Activated CD4-positive, CD25-positive, alpha-beta regulatory T cell (primary cell): ENCODE measurements at regions not wholly inside any gene's neighbourhood (a gene's known extent, or its start where the extent isn't known, plus 50 kb on each side); places are given as distances from the start of the nearest gene placed in this dataset.

Source experiments
- DNase-seq, 4 experiments: peaks; one replicate each; lab custom pipeline; 2025; lab: John Stamatoyannopoulos, UW

- DNase-seq = no peak
Measured at GRCh38 chr13:21822029-21822428, 151.2 kb downstream of the FGF9 start.

- DNase-seq = no peak
Measured at GRCh38 chr13:21823416-21823815, 152.5 kb downstream of the FGF9 start.

- DNase-seq = no peak
Measured at GRCh38 chr13:21823949-21824348, 153.1 kb downstream of the FGF9 start.

- DNase-seq = no peak
Measured at GRCh38 chr13:21825186-21825585, 154.3 kb downstream of the FGF9 start.

GRCh38 chr13:21825801-21826200 is 154.9 kb downstream of the FGF9 start:
- no peak for DNase-seq

- no peak for DNase-seq
Measured at GRCh38 chr13:21826214-21827015, 155.5 kb downstream of the FGF9 start.

- DNase-seq = no peak
Measured at GRCh38 chr13:21831654-21832324, 160.9 kb downstream of the FGF9 start.

GRCh38 chr13:21833921-21834320 is 163.0 kb downstream of the FGF9 start:
- DNase-seq = no peak

GRCh38 chr13:21834521-21834920 is 163.6 kb downstream of the FGF9 start:
- no peak for DNase-seq

GRCh38 chr13:21837288-21837687 is 166.4 kb downstream of the FGF9 start:
- DNase-seq = no peak

GRCh38 chr13:21837841-21838551 is 167.1 kb downstream of the FGF9 start:
- DNase-seq = no peak

GRCh38 chr13:21846605-21847004 is 175.7 kb downstream of the FGF9 start:
- DNase-seq = no peak

GRCh38 chr13:21849323-21849722 is 178.4 kb downstream of the FGF9 start:
- DNase-seq = no peak

- DNase-seq = no peak
Measured at GRCh38 chr13:21850013-21851006, 179.4 kb downstream of the FGF9 start.

- DNase-seq = no peak
Measured at GRCh38 chr13:21852043-21852442, 181.2 kb downstream of the FGF9 start.

GRCh38 chr13:21853779-21854178 is 182.9 kb downstream of the FGF9 start:
- no peak for DNase-seq

- no peak for DNase-seq
Measured at GRCh38 chr13:21868823-21869222, 197.9 kb downstream of the FGF9 start.

- DNase-seq = no peak
Measured at GRCh38 chr13:21871382-21871781, 200.5 kb downstream of the FGF9 start.

GRCh38 chr13:21871919-21872318 is 201.0 kb downstream of the FGF9 start:
- DNase-seq = no peak

GRCh38 chr13:21872795-21873194 is 201.9 kb downstream of the FGF9 start:
- no peak for DNase-seq

GRCh38 chr13:21875116-21875515 is 204.2 kb downstream of the FGF9 start:
- DNase-seq = no peak
